NCI-H446 (cell line): ENCODE measurements at regions not wholly inside any gene's neighbourhood (a gene's known extent, or its start where the extent isn't known, plus 50 kb on each side); places are given as distances from the start of the nearest gene placed in this dataset.

Experiments
- DNase-seq, 2 experiments: peaks; one replicate each; lab custom pipeline; 2025; lab: John Stamatoyannopoulos, UW

GRCh38 chr3:176794406-176794805, 402.9 kb downstream of the TBL1XR1 start:
- no peak for DNase-seq

GRCh38 chr3:176789947-176790346, 407.3 kb downstream of the TBL1XR1 start:
- DNase-seq, result no peak

- DNase-seq, result peak in 1 of 2 experiments; percentile 45
These were observed 408.0 kb downstream of the TBL1XR1 start for GRCh38 chr3:176789281-176789705.

GRCh38 chr3:176787506-176787905, 409.8 kb downstream of the TBL1XR1 start:
- DNase-seq, result peak; percentile 22 to 74

GRCh38 chr3:176785171-176785570, 412.1 kb downstream of the TBL1XR1 start:
- peak; percentile 69 to 78 for DNase-seq

- DNase-seq, result no peak
These were observed 416.5 kb downstream of the TBL1XR1 start for GRCh38 chr3:176780766-176781165.

GRCh38 chr3:176776622-176777175, 420.6 kb downstream of the TBL1XR1 start:
- peak in 1 of 2 experiments; percentile 17 for DNase-seq

- no peak for DNase-seq
These were observed 427.6 kb downstream of the TBL1XR1 start for GRCh38 chr3:176769547-176770190.

- peak in 1 of 2 experiments; percentile 3 for DNase-seq
These were observed 429.9 kb downstream of the TBL1XR1 start for GRCh38 chr3:176767385-176767784.

GRCh38 chr3:176766862-176767261, 430.4 kb downstream of the TBL1XR1 start:
- no peak for DNase-seq

GRCh38 chr3:176765382-176765900, 431.8 kb downstream of the TBL1XR1 start:
- DNase-seq, result no peak

- DNase-seq, result no peak
These were observed 437.3 kb downstream of the TBL1XR1 start for GRCh38 chr3:176759815-176760506.

GRCh38 chr3:176757429-176757828, 439.9 kb downstream of the TBL1XR1 start:
- no peak for DNase-seq

- no peak for DNase-seq
These were observed 441.3 kb downstream of the TBL1XR1 start for GRCh38 chr3:176755977-176756376.

GRCh38 chr3:176755552-176755951, 441.7 kb downstream of the TBL1XR1 start:
- DNase-seq, result no peak

- no peak for DNase-seq
These were observed 455.6 kb downstream of the TBL1XR1 start for GRCh38 chr3:176741664-176742047.

GRCh38 chr3:176740906-176741663, 456.2 kb downstream of the TBL1XR1 start:
- no peak for DNase-seq

- no peak for DNase-seq
These were observed 458.1 kb downstream of the TBL1XR1 start for GRCh38 chr3:176739159-176739558.

- DNase-seq, result no peak
These were observed 459.7 kb downstream of the TBL1XR1 start for GRCh38 chr3:176737480-176738110.

GRCh38 chr3:176734146-176734545, 463.1 kb downstream of the TBL1XR1 start:
- DNase-seq, result no peak

- DNase-seq, result no peak
These were observed 472.9 kb downstream of the TBL1XR1 start for GRCh38 chr3:176724394-176724759.
